BE2C (cell line): ENCODE measurements at regions not wholly inside any gene's neighbourhood (a gene's known extent, or its start where the extent isn't known, plus 50 kb on each side); places are given as distances from the start of the nearest gene placed in this dataset.

ENCODE experiments used
- DNase-seq: peaks from one replicate; pipeline ENCODE4 v3.0.0-alpha.2; 2020
- H3K27me3 ChIP-seq: fragments of 250-450 bp; sonication (Bioruptor Pico); 2 replicates; pipeline ENCODE4 v1.5.1; 2020; ENCODE audit warnings: mild to moderate bottlenecking
- H3K36me3 ChIP-seq: fragments of 250-450 bp; sonication (Bioruptor Pico); 2 replicates; pipeline ENCODE4 v1.5.1; 2020; ENCODE audit warnings: mild to moderate bottlenecking
- H3K4me1 ChIP-seq: fragments of 250-450 bp; sonication (Bioruptor Pico); 2 replicates; pipeline ENCODE4 v1.5.1; 2020
- H3K4me3 ChIP-seq: 2 replicates; pipeline ENCODE4 v1.5.1; 2011; ENCODE audit warnings: low read depth, low read length
- H3K9me3 ChIP-seq: fragments of 250-450 bp; sonication (Bioruptor Pico); 2 replicates; pipeline ENCODE4 v1.5.1; 2020
- TF ChIP-seq, protein P1 (sequence below): IDR thresholded peaks from 2 replicates; pipeline ENCODE4 v1.5.1; 2012; ENCODE audit warnings: mild to moderate bottlenecking, low read depth, low read length

DNA sequence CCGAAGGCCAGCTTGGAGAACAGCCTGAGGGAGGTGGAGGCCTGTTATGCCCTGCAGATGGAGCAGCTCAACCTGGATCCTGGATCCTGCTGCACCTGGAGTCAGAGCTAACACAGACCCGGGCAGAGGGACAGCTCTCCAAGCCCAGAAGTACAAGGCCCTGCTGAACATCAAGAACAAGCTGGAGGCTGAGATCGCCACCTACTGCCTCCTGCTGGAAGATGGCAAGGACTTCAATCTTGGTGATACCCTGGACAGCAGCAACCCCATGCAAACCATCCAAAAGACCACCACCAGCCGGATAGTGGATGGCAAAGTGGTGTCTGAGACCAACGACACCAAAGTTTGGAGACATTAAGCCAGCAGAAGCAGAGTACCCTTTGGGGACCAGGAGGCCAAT is 223.5 kb upstream of the ID4 start:
- Histone ChIP-seq H3K36me3 (no peaks in the 10 kb centered on the region), H3K4me1 (no peaks in the 10 kb centered on the region), H3K9me3 (no peaks in the 10 kb centered on the region), H3K27me3 (no peaks in the 10 kb centered on the region), H3K4me3 (no peak overlapping the region)
- no peak for DNase-seq
- TF ChIP-seq, protein P1, sequence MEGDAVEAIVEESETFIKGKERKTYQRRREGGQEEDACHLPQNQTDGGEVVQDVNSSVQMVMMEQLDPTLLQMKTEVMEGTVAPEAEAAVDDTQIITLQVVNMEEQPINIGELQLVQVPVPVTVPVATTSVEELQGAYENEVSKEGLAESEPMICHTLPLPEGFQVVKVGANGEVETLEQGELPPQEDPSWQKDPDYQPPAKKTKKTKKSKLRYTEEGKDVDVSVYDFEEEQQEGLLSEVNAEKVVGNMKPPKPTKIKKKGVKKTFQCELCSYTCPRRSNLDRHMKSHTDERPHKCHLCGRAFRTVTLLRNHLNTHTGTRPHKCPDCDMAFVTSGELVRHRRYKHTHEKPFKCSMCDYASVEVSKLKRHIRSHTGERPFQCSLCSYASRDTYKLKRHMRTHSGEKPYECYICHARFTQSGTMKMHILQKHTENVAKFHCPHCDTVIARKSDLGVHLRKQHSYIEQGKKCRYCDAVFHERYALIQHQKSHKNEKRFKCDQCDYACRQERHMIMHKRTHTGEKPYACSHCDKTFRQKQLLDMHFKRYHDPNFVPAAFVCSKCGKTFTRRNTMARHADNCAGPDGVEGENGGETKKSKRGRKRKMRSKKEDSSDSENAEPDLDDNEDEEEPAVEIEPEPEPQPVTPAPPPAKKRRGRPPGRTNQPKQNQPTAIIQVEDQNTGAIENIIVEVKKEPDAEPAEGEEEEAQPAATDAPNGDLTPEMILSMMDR: no peak

- Histone ChIP-seq H3K27me3 (no peaks in the 10 kb centered on the region), H3K9me3 (no peaks in the 10 kb centered on the region), H3K4me1 (no peaks in the 10 kb centered on the region), H3K4me3 (no peak overlapping the region), H3K36me3 (no peaks in the 10 kb centered on the region)
- TF ChIP-seq, protein P1: no peak
- DNase-seq: no peak
Observed at GRCh38 chr6:19616022-19616421, 221.1 kb upstream of the ID4 start.

DNA sequence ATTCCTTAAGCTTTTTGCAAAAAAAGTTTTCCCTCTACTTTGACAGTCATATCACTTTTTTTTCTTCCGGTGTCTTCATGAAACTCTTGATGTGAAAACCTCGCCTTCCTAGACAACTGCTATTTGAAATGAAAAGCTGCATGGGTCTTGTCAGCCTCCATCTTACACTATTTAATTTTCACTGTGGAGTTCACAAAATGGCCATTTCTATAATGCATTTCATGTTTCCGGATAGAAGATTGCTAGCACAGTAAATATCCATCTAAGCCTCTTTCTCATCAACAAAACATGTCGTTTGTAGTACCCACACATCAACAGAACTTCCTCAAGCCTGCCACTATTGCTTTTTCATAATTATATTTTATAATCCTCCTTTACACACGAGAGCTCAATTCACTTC is 204.9 kb upstream of the ID4 start:
- TF ChIP-seq, protein P1: no peak
- no peak for DNase-seq
- no peaks in the 10 kb centered on the region for H3K4me1 ChIP-seq

GRCh38 chr6:19632786-19633185 is 204.4 kb upstream of the ID4 start:
- H3K4me3 ChIP-seq: no peak overlapping the region
- DNase-seq: no peak
- no peaks in the 10 kb centered on the region for H3K36me3 ChIP-seq
- H3K9me3 ChIP-seq: no peaks in the 10 kb centered on the region
- H3K27me3 ChIP-seq: no peaks in the 10 kb centered on the region
- H3K4me1 ChIP-seq: no peaks in the 10 kb centered on the region
- TF ChIP-seq, protein P1: no peak

More for the DNA sequence above, 204.9 kb upstream of the ID4 start:
- no peak overlapping the region for H3K4me3 ChIP-seq
- no peaks in the 10 kb centered on the region for H3K27me3 ChIP-seq
- no peaks in the 10 kb centered on the region for H3K36me3 ChIP-seq
- no peaks in the 10 kb centered on the region for H3K9me3 ChIP-seq

GRCh38 chr6:19635728-19636127 is 201.4 kb upstream of the ID4 start:
- Histone ChIP-seq H3K4me3 (no peak overlapping the region), H3K9me3 (no peaks in the 10 kb centered on the region), H3K27me3 (no peaks in the 10 kb centered on the region), H3K36me3 (no peaks in the 10 kb centered on the region), H3K4me1 (no peaks in the 10 kb centered on the region)
- TF ChIP-seq, protein P1: no peak
- no peak for DNase-seq

DNA sequence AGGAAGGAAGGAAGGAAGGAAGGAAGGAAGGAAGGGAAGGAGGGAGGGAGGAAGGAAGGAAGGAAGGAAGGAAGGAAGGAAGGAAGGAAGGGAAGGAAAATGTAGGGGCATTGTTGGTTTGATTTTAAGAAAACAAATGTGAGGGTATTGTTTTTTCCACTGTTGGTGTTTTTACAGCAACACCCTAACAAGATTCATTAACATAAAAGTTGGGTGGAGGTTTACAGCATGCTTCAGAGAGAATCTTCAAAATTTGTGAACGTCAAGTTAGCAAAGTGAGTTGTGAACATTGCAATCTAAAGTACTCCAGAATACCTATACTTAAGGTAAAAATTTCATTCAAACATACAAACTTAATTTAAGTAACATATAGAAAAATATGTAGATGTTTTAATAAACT is 200.2 kb upstream of the ID4 start:
- H3K4me3 ChIP-seq: no peak overlapping the region
- H3K9me3 ChIP-seq: no peaks in the 10 kb centered on the region
- no peak for DNase-seq
- TF ChIP-seq, protein P1: no peak
- H3K27me3 ChIP-seq: no peaks in the 10 kb centered on the region
- no peaks in the 10 kb centered on the region for H3K36me3 ChIP-seq
- no peaks in the 10 kb centered on the region for H3K4me1 ChIP-seq
